GM12891 (cell line): ENCODE measurements at regions not wholly inside any gene's neighbourhood (a gene's known extent, or its start where the extent isn't known, plus 50 kb on each side); places are given as distances from the start of the nearest gene placed in this dataset.

Experiments
- DNase-seq: peaks from one replicate; pipeline ENCODE4 v3.0.0; 2011; ENCODE audit warnings: low spot score; ENCODE audit not compliant: insufficient read length
- FAIRE-seq: peaks from 2 replicates; lab custom pipeline; 2011; peaks lifted over from hg19 to GRCh38; lab: Jason Lieb, UNC
- PAX5 ChIP-seq: IDR thresholded peaks from 2 replicates; pipeline ENCODE4 v1.6.1; 2011; ENCODE audit warnings: low read length, moderate library complexity, mild to moderate bottlenecking; ENCODE audit not compliant: insufficient read depth, severe bottlenecking
- POLR2A ChIP-seq: IDR thresholded peaks from 2 replicates; pipeline ENCODE4 v1.6.1; 2011; ENCODE audit warnings: low read depth, low read length, control low read depth
- POLR2AphosphoS5 ChIP-seq: IDR thresholded peaks from 2 replicates; pipeline ENCODE4 v1.6.1; 2011; ENCODE audit warnings: low read depth, low read length, control low read depth
- POU2F2 ChIP-seq: IDR thresholded peaks from 2 replicates; pipeline ENCODE4 v1.6.1; 2011; ENCODE audit warnings: low read depth, mild to moderate bottlenecking, control low read depth, low read length, moderate library complexity
- SPI1 ChIP-seq: IDR thresholded peaks from 2 replicates; pipeline ENCODE4 v1.6.1; 2011; ENCODE audit warnings: low read depth, low read length, control low read depth
- TAF1 ChIP-seq: IDR thresholded peaks from 2 replicates; pipeline ENCODE4 v1.6.1; 2011; ENCODE audit warnings: low read depth, low read length, control low read depth

- no peak for DNase-seq
- FAIRE-seq = no peak
- TF ChIP-seq TAF1 (no peak), POU2F2 (no peak), POLR2A (no peak), PAX5 (no peak), POLR2AphosphoS5 (no peak), SPI1 (no peak)
Observed at GRCh38 chr2:16123856-16124780, 183.8 kb downstream of the MYCN start.

- FAIRE-seq (no peak), DNase-seq (no peak)
- no peak for TF ChIP-seq POLR2A
- TF ChIP-seq PAX5 = no peak
- TF ChIP-seq SPI1 = no peak
- no peak for TF ChIP-seq TAF1
- TF ChIP-seq POLR2AphosphoS5 = no peak
- no peak for TF ChIP-seq POU2F2
Observed at GRCh38 chr2:16123421-16123820, 183.1 kb downstream of the MYCN start.

- no peak for FAIRE-seq
- TF ChIP-seq POLR2AphosphoS5 = no peak
- no peak for TF ChIP-seq TAF1
- no peak for TF ChIP-seq SPI1
- no peak for TF ChIP-seq POU2F2
- no peak for TF ChIP-seq PAX5
- TF ChIP-seq POLR2A = no peak
- DNase-seq = no peak
Observed at GRCh38 chr2:16122556-16122955, 182.2 kb downstream of the MYCN start.

- DNase-seq = no peak
- no peak for FAIRE-seq
- no peak for TF ChIP-seq POLR2A
- TF ChIP-seq PAX5 = no peak
- TF ChIP-seq SPI1 = no peak
- no peak for TF ChIP-seq POLR2AphosphoS5
- no peak for TF ChIP-seq POU2F2
- TF ChIP-seq TAF1 = no peak
Observed at GRCh38 chr2:16121986-16122390, 181.6 kb downstream of the MYCN start.

- FAIRE-seq (no peak), DNase-seq (no peak)
- no peak for TF ChIP-seq SPI1
- TF ChIP-seq POLR2A = no peak
- no peak for TF ChIP-seq PAX5
- TF ChIP-seq POU2F2 = no peak
- no peak for TF ChIP-seq POLR2AphosphoS5
- TF ChIP-seq TAF1 = no peak
Observed at GRCh38 chr2:16121231-16121985, 181.1 kb downstream of the MYCN start.

GRCh38 chr2:16120591-16121180 lies 180.3 kb downstream of the MYCN start:
- no peak for FAIRE-seq
- no peak for TF ChIP-seq POU2F2
- TF ChIP-seq POLR2AphosphoS5 = no peak
- no peak for TF ChIP-seq POLR2A
- TF ChIP-seq SPI1 = no peak
- TF ChIP-seq PAX5 = no peak
- TF ChIP-seq TAF1 = no peak

GRCh38 chr2:16119741-16120140 lies 179.4 kb downstream of the MYCN start:
- TF ChIP-seq TAF1 (no peak), POLR2A (no peak), SPI1 (no peak), POU2F2 (no peak), POLR2AphosphoS5 (no peak), PAX5 (no peak)
- no peak for FAIRE-seq

More at GRCh38 chr2:16120591-16121180, 180.3 kb downstream of the MYCN start:
- no peak for DNase-seq

GRCh38 chr2:16118611-16119590 lies 178.6 kb downstream of the MYCN start:
- DNase-seq (no peak), FAIRE-seq (no peak)
- TF ChIP-seq POU2F2 (no peak), PAX5 (no peak), POLR2A (no peak)

More at GRCh38 chr2:16119741-16120140, 179.4 kb downstream of the MYCN start:
- no peak for DNase-seq
